ENCODE measurements at regions not wholly inside any gene's neighbourhood (a gene's known extent, or its start where the extent isn't known, plus 50 kb on each side); places are given as distances from the start of the nearest gene placed in this dataset.

GRCh38 chr14:85911044-85911443, 381.1 kb downstream of the FLRT2 start:
- no peak for TF ChIP-seq CTCF (IDR thresholded peaks at IDR 0.05; ENCODE audit: low read depth, low read length, missing control alignments)
- no peak overlapping the region for H3K4me3 ChIP-seq (ENCODE audit: low read depth, low read length)
- DNase-seq (ENCODE audit: low read depth), result no peak
- in situ Hi-C loops (cut with HindIII; ENCODE audit: low sequenced_read_pairs), result no loop called here

GRCh38 chr14:85909581-85909980, 379.6 kb downstream of the FLRT2 start:
- no peak overlapping the region for H3K4me3 ChIP-seq (ENCODE audit: low read depth, low read length)
- DNase-seq (ENCODE audit: low read depth), result no peak
- in situ Hi-C loops (cut with HindIII; ENCODE audit: low sequenced_read_pairs), result no loop called here
- TF ChIP-seq CTCF (IDR thresholded peaks at IDR 0.05; ENCODE audit: low read depth, low read length, missing control alignments), result no peak

GRCh38 chr14:85907536-85907935, 377.6 kb downstream of the FLRT2 start:
- in situ Hi-C loops (cut with HindIII; ENCODE audit: low sequenced_read_pairs), result no loop called here
- no peak overlapping the region for H3K4me3 ChIP-seq (ENCODE audit: low read depth, low read length)
- no peak for TF ChIP-seq CTCF (IDR thresholded peaks at IDR 0.05; ENCODE audit: low read depth, low read length, missing control alignments)
- no peak for DNase-seq (ENCODE audit: low read depth)

- DNase-seq (ENCODE audit: low read depth), result no peak
- H3K4me3 ChIP-seq (ENCODE audit: low read depth, low read length), result no peak overlapping the region
- TF ChIP-seq CTCF (IDR thresholded peaks at IDR 0.05; ENCODE audit: low read depth, low read length, missing control alignments), result no peak
- in situ Hi-C loops (cut with HindIII; ENCODE audit: low sequenced_read_pairs), result no loop called here
Observed at GRCh38 chr14:85897808-85898207, 367.9 kb downstream of the FLRT2 start.

GRCh38 chr14:85895603-85896002, 365.7 kb downstream of the FLRT2 start:
- in situ Hi-C loops (cut with HindIII; ENCODE audit: low sequenced_read_pairs), result no loop called here
- TF ChIP-seq CTCF (IDR thresholded peaks at IDR 0.05; ENCODE audit: low read depth, low read length, missing control alignments), result no peak
- no peak overlapping the region for H3K4me3 ChIP-seq (ENCODE audit: low read depth, low read length)
- no peak for DNase-seq (ENCODE audit: low read depth)

- in situ Hi-C loops (cut with HindIII; ENCODE audit: low sequenced_read_pairs), result no loop called here
- no peak for TF ChIP-seq CTCF (IDR thresholded peaks at IDR 0.05; ENCODE audit: low read depth, low read length, missing control alignments)
Observed at GRCh38 chr14:85892251-85892650, 362.3 kb downstream of the FLRT2 start.

GRCh38 chr14:85883966-85884365, 354.0 kb downstream of the FLRT2 start:
- TF ChIP-seq CTCF (IDR thresholded peaks at IDR 0.05; ENCODE audit: low read depth, low read length, missing control alignments), result no peak
- no peak for DNase-seq (ENCODE audit: low read depth)
- H3K4me3 ChIP-seq (ENCODE audit: low read depth, low read length), result no peak overlapping the region
- in situ Hi-C loops (cut with HindIII; ENCODE audit: low sequenced_read_pairs), result no loop called here

More at GRCh38 chr14:85892251-85892650, 362.3 kb downstream of the FLRT2 start:
- H3K4me3 ChIP-seq (ENCODE audit: low read depth, low read length), result no peak overlapping the region
- no peak for DNase-seq (ENCODE audit: low read depth)

Data from astrocyte of the cerebellum (primary cell).